Thyroid gland (tissue), 4 donors: ENCODE measurements at regions not wholly inside any gene's neighbourhood (a gene's known extent, or its start where the extent isn't known, plus 50 kb on each side); places are given as distances from the start of the nearest gene placed in this dataset.

Source experiments
- CTCF ChIP-seq, 6 experiments: fragments of 200-600 bp in 3 of 6; fragments of 450-650 bp in 3 of 6; sonication (generic) in 3 of 6; IDR thresholded peaks; one replicate each; pipeline ENCODE4 v1.5.1; 2016 to 2019; ENCODE audit warnings: antibody characterized with exemption in 6 of 6, mild to moderate bottlenecking in 2 of 6, inconsistent platforms in 1 of 6, moderate library complexity in 1 of 6
- POLR2A ChIP-seq, 2 donors: fragments of 450-650 bp; IDR thresholded peaks; one replicate each; pipeline ENCODE4 v1.6.1; 2017; ENCODE audit warnings: antibody characterized with exemption in 2 of 2, mild to moderate bottlenecking in 2 of 2, moderate library complexity in 1 of 2

GRCh38 chr15:81710328-81710727, 335.5 kb downstream of the MEX3B start:
- TF ChIP-seq POLR2A (IDR thresholded peaks at IDR 0.05) (no peak), CTCF (IDR thresholded peaks at IDR 0.05) (no peak)
